H1 (cell line): ENCODE measurements at regions not wholly inside any gene's neighbourhood (a gene's known extent, or its start where the extent isn't known, plus 50 kb on each side); places are given as distances from the start of the nearest gene placed in this dataset.

Source experiments
- CTCF ChIA-PET: fragments of 300-600 bp; sonication (Branson Sonifier 250); formaldehyde crosslinking; loops from one replicate; lab custom pipeline; 2021; ENCODE audit not compliant: partially characterized antibody; lab: Charles Lee
- POLR2A ChIA-PET: fragments of 300-600 bp; sonication (Branson Sonifier 250); formaldehyde crosslinking; loops from one replicate; lab custom pipeline; 2021; ENCODE audit warnings: inconsistent platforms; ENCODE audit not compliant: partially characterized antibody; lab: Charles Lee
- DNase-seq, 2 experiments: peaks; one replicate each; pipeline versions ENCODE4 v3.0.0 to v3.0.0-alpha.2; 2010 to 2022; ENCODE audit warnings: low spot score in 2 of 2, low read depth in 1 of 2, mixed read lengths in 1 of 2
- FAIRE-seq: peaks from 2 replicates; lab custom pipeline; 2011; peaks lifted over from hg19 to GRCh38; lab: Jason Lieb, UNC
- H2AFZ ChIP-seq: 2 replicates; pipeline ENCODE4 v1.8.1; 2012; ENCODE audit warnings: low read length, inconsistent platforms
- H2AK5ac ChIP-seq: 2 replicates; pipeline ENCODE4 v1.6.1; 2013; ENCODE audit warnings: low read depth, low read length
- H2BK120ac ChIP-seq: replicated peaks from 2 replicates; pipeline ENCODE3; 2013; ENCODE audit warnings: low read depth, low read length, inconsistent platforms
- H2BK12ac ChIP-seq: 2 replicates; pipeline ENCODE4 v1.6.1; 2013; ENCODE audit warnings: low read depth, low read length
- H2BK15ac ChIP-seq: 2 replicates; pipeline ENCODE4 v1.6.1; 2013; ENCODE audit warnings: low read length
- H2BK20ac ChIP-seq: 2 replicates; pipeline ENCODE4 v1.6.1; 2013; ENCODE audit warnings: low read length
- H2BK5ac ChIP-seq: 2 replicates; pipeline ENCODE4 v1.6.1; 2013; ENCODE audit warnings: low read depth, low read length
- H3K14ac ChIP-seq: 2 replicates; pipeline ENCODE4 v1.6.1; 2013; ENCODE audit warnings: inconsistent platforms; ENCODE audit not compliant: insufficient read length
- H3K18ac ChIP-seq: 2 replicates; pipeline ENCODE4 v1.6.1; 2013; ENCODE audit warnings: low read length; ENCODE audit errors: extremely low read depth
- H3K23ac ChIP-seq: 2 replicates; pipeline ENCODE4 v1.6.1; 2013; ENCODE audit warnings: inconsistent platforms; ENCODE audit not compliant: insufficient read length
- H3K23me2 ChIP-seq: 2 replicates; pipeline ENCODE4 v1.6.1; 2013; ENCODE audit warnings: low read depth, low read length
- H3K27ac ChIP-seq: 2 replicates; pipeline ENCODE4 v1.6.1; 2011; ENCODE audit warnings: low read depth, low read length, inconsistent platforms
- H3K27me3 ChIP-seq, 4 experiments: replicated peaks in 1 of 4; 1 replicate in 1 of 4; 2 replicates in 3 of 4; pipeline versions ENCODE4 v1.6.1 to v1.8.1; 2011 to 2013; ENCODE audit warnings: low read length in 3 of 4, mild to moderate bottlenecking in 3 of 4, inconsistent platforms in 2 of 4, mixed read lengths in 2 of 4, moderate library complexity in 1 of 4; ENCODE audit not compliant: control insufficient read depth in 3 of 4, insufficient read depth in 3 of 4; ENCODE audit errors: extremely low read depth in 1 of 4
- H3K36me3 ChIP-seq, 4 experiments: 2 replicates each; pipeline versions ENCODE4 v1.6.1 to v1.8.1; 2011 to 2013; ENCODE audit warnings: mild to moderate bottlenecking in 4 of 4, low read length in 3 of 4, moderate library complexity in 2 of 4, control low read depth in 1 of 4, inconsistent platforms in 1 of 4; ENCODE audit not compliant: insufficient read depth in 4 of 4, control insufficient read depth in 2 of 4
- H3K4ac ChIP-seq: replicated peaks from 2 replicates; pipeline ENCODE3; 2013; ENCODE audit warnings: low read length, low read depth, mixed read lengths, inconsistent platforms; ENCODE audit not compliant: insufficient read length
- H3K4me1 ChIP-seq, 4 experiments: replicated peaks in 1 of 4; 1 replicate in 1 of 4; 2 replicates in 3 of 4; pipeline versions ENCODE4 v1.6.1 to v1.8.1; 2011 to 2013; ENCODE audit warnings: low read length in 3 of 4, inconsistent platforms in 2 of 4, mixed read lengths in 1 of 4; ENCODE audit not compliant: insufficient read depth in 4 of 4, control insufficient read depth in 3 of 4
- H3K4me2 ChIP-seq, 2 experiments: 2 replicates each; pipeline versions ENCODE4 v1.6.1 to v1.8.1; 2011 to 2013; ENCODE audit warnings: low read depth in 2 of 2, low read length in 2 of 2, control low read depth in 1 of 2, inconsistent platforms in 1 of 2, mild to moderate bottlenecking in 1 of 2; ENCODE audit not compliant: insufficient read depth in 1 of 2
- H3K4me3 ChIP-seq, 4 experiments: fragments of 200-600, 300-600 bp in 1 of 4; sonication (generic), shearing (Covaris generic), sonication (Bioruptor Twin) in 1 of 4; 2 replicates each; pipeline versions ENCODE4 v1.5.1 to v1.8.1; 2011 to 2016; ENCODE audit warnings: low read length in 4 of 4, low read depth in 3 of 4, control low read depth in 2 of 4, inconsistent platforms in 2 of 4, mild to moderate bottlenecking in 2 of 4, mixed read lengths in 1 of 4, moderate library complexity in 1 of 4; ENCODE audit not compliant: insufficient read depth in 2 of 4; ENCODE audit errors: extremely low read depth in 1 of 4
- H3K56ac ChIP-seq: replicated peaks from 2 replicates; pipeline ENCODE3; 2013; ENCODE audit warnings: low read depth, mild to moderate bottlenecking, mixed read lengths, low read length, inconsistent platforms; ENCODE audit not compliant: insufficient read length
- H3K79me1 ChIP-seq: 2 replicates; pipeline ENCODE4 v1.6.1; 2013; ENCODE audit warnings: low read depth, low read length, control low read depth
- H3K79me2 ChIP-seq, 2 experiments: 2 replicates each; pipeline versions ENCODE4 v1.6.1 to v1.8.1; 2012 to 2013; ENCODE audit warnings: low read length in 2 of 2, mild to moderate bottlenecking in 2 of 2, inconsistent platforms in 1 of 2; ENCODE audit not compliant: insufficient read depth in 2 of 2, control insufficient read depth in 1 of 2
- H3K9ac ChIP-seq, 4 experiments: replicated peaks in 1 of 4; 1 replicate in 1 of 4; 2 replicates in 3 of 4; pipeline versions ENCODE4 v1.6.1 to v1.8.1; 2011 to 2013; ENCODE audit warnings: low read depth in 3 of 4, low read length in 3 of 4, control low read depth in 2 of 4, mild to moderate bottlenecking in 2 of 4, moderate library complexity in 2 of 4, inconsistent platforms in 1 of 4; ENCODE audit errors: extremely low read depth in 1 of 4
- H3K9me3 ChIP-seq, 2 experiments: 2 replicates each; pipeline versions ENCODE4 v1.6.1 to v1.8.1; 2012 to 2013; ENCODE audit warnings: mild to moderate bottlenecking in 2 of 2, moderate library complexity in 2 of 2, control low read depth in 1 of 2, inconsistent platforms in 1 of 2, low read depth in 1 of 2, low read length in 1 of 2, mixed read lengths in 1 of 2; ENCODE audit not compliant: insufficient read depth in 2 of 2
- H4K20me1 ChIP-seq, 2 experiments: replicated peaks in 1 of 2; 2 replicates each; pipeline versions ENCODE3 to v1.8.1; 2011 to 2013; ENCODE audit warnings: inconsistent platforms in 2 of 2, low read length in 2 of 2, mild to moderate bottlenecking in 1 of 2; ENCODE audit not compliant: insufficient read depth in 2 of 2, control insufficient read depth in 1 of 2
- H4K5ac ChIP-seq: 2 replicates; pipeline ENCODE4 v1.6.1; 2013; ENCODE audit warnings: low read length, low read depth, mixed read lengths, inconsistent platforms; ENCODE audit not compliant: insufficient read length
- H4K8ac ChIP-seq: 2 replicates; pipeline ENCODE4 v1.8.0; 2013; ENCODE audit warnings: mild to moderate bottlenecking, moderate library complexity, low read length, inconsistent platforms; ENCODE audit not compliant: insufficient read depth; ENCODE audit errors: extremely low read depth
- H4K91ac ChIP-seq: replicated peaks from 2 replicates; pipeline ENCODE3; 2013; ENCODE audit warnings: low read length, mixed read lengths, inconsistent platforms; ENCODE audit not compliant: insufficient read length
- BACH1 ChIP-seq: IDR thresholded peaks from 2 replicates; pipeline ENCODE4 v1.6.1; 2012; ENCODE audit warnings: low read length, improper control_type of control experiment
- BRCA1 ChIP-seq: IDR thresholded peaks from 2 replicates; pipeline ENCODE4 v1.6.1; 2012; ENCODE audit warnings: low read depth, low read length, improper control_type of control experiment
- CHD2 ChIP-seq: IDR thresholded peaks from 2 replicates; pipeline ENCODE4 v1.6.1; 2012; ENCODE audit warnings: low read length, improper control_type of control experiment
- E2F6 ChIP-seq: IDR thresholded peaks from 2 replicates; pipeline ENCODE4 v1.6.1; 2012; ENCODE audit warnings: inconsistent platforms
- EGR1 ChIP-seq: IDR thresholded peaks from 2 replicates; pipeline ENCODE4 v1.6.1; 2011; ENCODE audit warnings: low read depth, low read length, borderline replicate concordance
- FOSL1 ChIP-seq: IDR thresholded peaks from 2 replicates; pipeline ENCODE4 v1.6.1; 2011; ENCODE audit warnings: mild to moderate bottlenecking, low read depth, low read length, moderate library complexity; ENCODE audit not compliant: insufficient read depth
- POLR2AphosphoS5 ChIP-seq: IDR thresholded peaks from 2 replicates; pipeline ENCODE4 v1.6.1; 2011; ENCODE audit warnings: low read depth, low read length
- POU5F1 ChIP-seq: IDR thresholded peaks from 2 replicates; pipeline ENCODE4 v1.6.1; 2011; ENCODE audit warnings: low read depth, mild to moderate bottlenecking, low read length, moderate library complexity
- RBBP5 ChIP-seq: IDR thresholded peaks from 2 replicates; pipeline ENCODE4 v1.7.1; 2012; ENCODE audit warnings: low read depth, mild to moderate bottlenecking, inconsistent platforms, low read length, moderate library complexity, borderline replicate concordance
- RFX5 ChIP-seq: IDR thresholded peaks from 2 replicates; pipeline ENCODE4 v1.6.1; 2011; ENCODE audit warnings: low read depth, low read length, improper control_type of control experiment, borderline replicate concordance
- SAP30 ChIP-seq: fragments of 300-600 bp; sonication (generic); IDR thresholded peaks from 2 replicates; pipeline ENCODE4 v1.7.1; 2012; ENCODE audit warnings: low read length, moderate library complexity, mild to moderate bottlenecking, inconsistent platforms; ENCODE audit not compliant: insufficient read depth, insufficient replicate concordance
- SIRT6 ChIP-seq: IDR thresholded peaks from one replicate; pipeline ENCODE4 v1.7.1; 2012; ENCODE audit warnings: low read length, inconsistent platforms
- SIX5 ChIP-seq: IDR thresholded peaks from 2 replicates; pipeline ENCODE4 v1.6.1; 2011; ENCODE audit warnings: mild to moderate bottlenecking, low read depth, low read length
- SUZ12 ChIP-seq: fragments of 200-600 bp; sonication (generic); IDR thresholded peaks from 2 replicates; pipeline ENCODE4 v1.6.1; 2012; ENCODE audit warnings: mild to moderate bottlenecking, inconsistent platforms, low read length, moderate library complexity, mixed read lengths
- USF2 ChIP-seq: IDR thresholded peaks from 2 replicates; pipeline ENCODE4 v1.6.1; 2011; ENCODE audit warnings: low read length, improper control_type of control experiment
- whole genome bisulfite sequencing, 2 experiments: shearing (Covaris generic) in 1 of 2; methylation state at CpG; one replicate each; pipeline versions ENCODE4 v1.1.6 to v1.1.7; 2013 to 2015; ENCODE audit warnings: low lambda C conversion rate in 2 of 2, mixed read lengths in 2 of 2, inconsistent platforms in 1 of 2, low coverage in 1 of 2, missing lambda C conversion rate in 1 of 2; ENCODE audit not compliant: insufficient replicate concordance in 2 of 2, insufficient coverage in 1 of 2, insufficient read length in 1 of 2; ENCODE audit errors: extremely low coverage in 1 of 2, missing lambda C conversion rate in 1 of 2; 5-methylcytosine and 5-hydroxymethylcytosine counted together

GRCh38 chr10:125238682-125239081 lies 78.3 kb upstream of the CTBP2 start:
- no peak overlapping the region for H3K18ac ChIP-seq
- H3K56ac ChIP-seq, result no peak overlapping the region
- no peaks in the 10 kb centered on the region for H4K20me1 ChIP-seq
- H3K23ac ChIP-seq, result no peak overlapping the region
- no peak overlapping the region for H3K4me2 ChIP-seq
- no peak overlapping the region for H2BK20ac ChIP-seq
- ChIA-PET POLR2A (no interaction called here), CTCF (no interaction called here)
- H3K27me3 ChIP-seq, result no peaks in the 10 kb centered on the region
- DNase-seq (no peak), FAIRE-seq (no peak)
- H2BK5ac ChIP-seq, result no peak overlapping the region
- H3K27ac ChIP-seq, result no peak overlapping the region
- no peak overlapping the region for H2AK5ac ChIP-seq
- H3K4me3 ChIP-seq, result no peak overlapping the region
- H4K8ac ChIP-seq, result no peak overlapping the region
- no peak overlapping the region for H4K91ac ChIP-seq
- H2BK15ac ChIP-seq, result no peak overlapping the region
- H2AFZ ChIP-seq, result no peak overlapping the region
- 100% methylated on average over 1 of the region's 1 CpG; no CpG with 5 or more reads in 1 of the 2 experiments for WGBS, 2 experiments
- no peaks in the 10 kb centered on the region for H3K4me1 ChIP-seq
- no peaks in the 10 kb centered on the region for H3K79me2 ChIP-seq
- no peak overlapping the region for H3K14ac ChIP-seq
- H3K4ac ChIP-seq, result no peak overlapping the region
- H3K9ac ChIP-seq, result no peak overlapping the region
- peaks cover 6 to 10% of the 10 kb centered on the region in 2 experiments; a peak in 3 of 4 replicates for H3K9me3 ChIP-seq
- H3K36me3 ChIP-seq, result no peaks in the 10 kb centered on the region
- H3K23me2 ChIP-seq, result no peaks in the 10 kb centered on the region
- no peak overlapping the region for H2BK120ac ChIP-seq
- no peaks in the 10 kb centered on the region for H3K79me1 ChIP-seq
- H4K5ac ChIP-seq, result no peak overlapping the region
- no peak overlapping the region for H2BK12ac ChIP-seq
- TF ChIP-seq SUZ12, result no peak
- no peak for TF ChIP-seq SIRT6
- no peak for TF ChIP-seq FOSL1
- no peak for TF ChIP-seq RBBP5
- no peak for TF ChIP-seq SAP30
- TF ChIP-seq BACH1, result no peak
- no peak for TF ChIP-seq POU5F1
- TF ChIP-seq E2F6, result no peak
- TF ChIP-seq EGR1, result no peak
- TF ChIP-seq SIX5, result no peak
- TF ChIP-seq RFX5, result no peak
- TF ChIP-seq BRCA1, result no peak
- TF ChIP-seq CHD2, result no peak
- TF ChIP-seq POLR2AphosphoS5, result no peak
- TF ChIP-seq USF2, result no peak
